ENCODE measurements at regions not wholly inside any gene's neighbourhood (a gene's known extent, or its start where the extent isn't known, plus 50 kb on each side); places are given as distances from the start of the nearest gene placed in this dataset.

GRCh38 chr12:46067094-46067493, 76.7 kb upstream of the SCAF11 start:
- TF ChIP-seq CTCF (conservative IDR thresholded peaks at IDR 0.05) (no peak), ZFX (IDR thresholded peaks at IDR 0.05) (no peak)

Data from C4-2B (cell line).